ENCODE measurements at regions not wholly inside any gene's neighbourhood (a gene's known extent, or its start where the extent isn't known, plus 50 kb on each side); places are given as distances from the start of the nearest gene placed in this dataset.

GRCh38 chr2:15838481-15839090 lies 101.8 kb upstream of the MYCN start:
- no peak for DNase-seq (ENCODE audit: low read depth)

GRCh38 chr2:15839426-15840124 lies 100.8 kb upstream of the MYCN start:
- DNase-seq (ENCODE audit: low read depth): no peak

GRCh38 chr2:15840148-15840547 lies 100.2 kb upstream of the MYCN start:
- peak; percentile 28 for DNase-seq (ENCODE audit: low read depth)

GRCh38 chr2:15840969-15841368 lies 99.4 kb upstream of the MYCN start:
- DNase-seq (ENCODE audit: low read depth): no peak

- no peak for DNase-seq (ENCODE audit: low read depth)
Observed at GRCh38 chr2:15841776-15842560, 98.4 kb upstream of the MYCN start.

GRCh38 chr2:15842758-15843666 lies 97.3 kb upstream of the MYCN start:
- DNase-seq (ENCODE audit: low read depth): no peak

GRCh38 chr2:15844211-15844801 lies 96.0 kb upstream of the MYCN start:
- no peak for DNase-seq (ENCODE audit: low read depth)

- no peak for DNase-seq (ENCODE audit: low read depth)
Observed at GRCh38 chr2:15845294-15845693, 95.1 kb upstream of the MYCN start.

- no peak for DNase-seq (ENCODE audit: low read depth)
Observed at GRCh38 chr2:15845737-15846405, 94.5 kb upstream of the MYCN start.

GRCh38 chr2:15846626-15847025 lies 93.7 kb upstream of the MYCN start:
- DNase-seq (ENCODE audit: low read depth): no peak

GRCh38 chr2:15850534-15850933 lies 89.8 kb upstream of the MYCN start:
- no peak for DNase-seq (ENCODE audit: low read depth)

GRCh38 chr2:15851076-15851693 lies 89.2 kb upstream of the MYCN start:
- DNase-seq (ENCODE audit: low read depth): no peak

GRCh38 chr2:15852811-15853210 lies 87.5 kb upstream of the MYCN start:
- DNase-seq (ENCODE audit: low read depth): no peak

GRCh38 chr2:15853903-15854302 lies 86.4 kb upstream of the MYCN start:
- DNase-seq (ENCODE audit: low read depth): no peak

GRCh38 chr2:15855766-15856260 lies 84.5 kb upstream of the MYCN start:
- no peak for DNase-seq (ENCODE audit: low read depth)

- DNase-seq (ENCODE audit: low read depth): no peak
Observed at GRCh38 chr2:15856318-15856717, 84.0 kb upstream of the MYCN start.

GRCh38 chr2:15858466-15858865 lies 81.9 kb upstream of the MYCN start:
- no peak for DNase-seq (ENCODE audit: low read depth)

- DNase-seq (ENCODE audit: low read depth): no peak
Observed at GRCh38 chr2:15860051-15860663, 80.2 kb upstream of the MYCN start.

- no peak for DNase-seq (ENCODE audit: low read depth)
Observed at GRCh38 chr2:15860760-15861159, 79.6 kb upstream of the MYCN start.

All from HT1080 (cell line).